Omental fat pad (tissue), 3 donors: ENCODE measurements at regions not wholly inside any gene's neighbourhood (a gene's known extent, or its start where the extent isn't known, plus 50 kb on each side); places are given as distances from the start of the nearest gene placed in this dataset.

Experiments
- ATAC-seq: fragments of 150-250 bp; one replicate; pipeline ENCODE4 v1.9.1; 2016; ENCODE audit warnings: mild to moderate bottlenecking, moderate library complexity; ENCODE audit not compliant: low FRiP score
- DNase-seq: peaks from one replicate; pipeline ENCODE4 v3.0.0-alpha.2; 2019; ENCODE audit warnings: low spot score
- CTCF ChIP-seq, 3 donors: fragments of 450-650 bp; IDR thresholded peaks; one replicate each; pipeline ENCODE4 v1.5.1; 2016 to 2017; ENCODE audit warnings: antibody characterized with exemption in 3 of 3, mild to moderate bottlenecking in 3 of 3, moderate library complexity in 2 of 3

DNA sequence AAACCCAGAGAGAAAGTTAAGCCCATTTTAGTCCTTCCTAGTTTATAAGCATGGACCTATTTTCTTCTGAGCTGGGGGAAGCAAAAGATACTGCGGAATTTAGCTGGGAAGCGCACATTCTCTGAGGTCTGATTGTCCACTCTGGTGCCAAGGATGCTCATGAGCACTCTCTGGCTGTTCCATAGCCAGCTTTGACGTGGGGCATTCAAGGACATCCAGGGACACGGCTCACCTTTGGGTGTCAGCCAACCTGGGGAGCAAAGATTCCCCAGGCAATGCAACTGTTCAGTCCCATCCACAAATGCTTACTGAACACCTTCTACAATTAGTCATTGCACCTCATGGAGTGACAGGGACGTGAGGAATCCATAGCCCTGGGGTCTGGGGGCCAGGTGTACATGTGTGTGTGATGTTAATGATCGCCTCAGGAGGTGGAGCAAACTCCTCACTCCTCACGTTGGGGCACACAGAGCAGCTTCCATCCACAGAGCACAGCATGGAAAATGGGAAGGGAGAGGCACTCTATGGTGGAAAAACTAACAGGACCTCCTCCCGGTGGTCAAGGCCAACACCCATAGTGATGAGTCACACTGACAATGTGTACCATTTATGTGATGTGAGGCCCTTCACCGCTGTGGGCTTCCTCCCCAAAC, 67.5 kb upstream of the IGFBP3 start:
- no peak for TF ChIP-seq CTCF (IDR thresholded peaks at IDR 0.05)
- DNase-seq, result no peak
- ATAC-seq, result no peak

- ATAC-seq, result no peak
- no peak for TF ChIP-seq CTCF (IDR thresholded peaks at IDR 0.05)
- no peak for DNase-seq
Observed at GRCh38 chr7:45987521-45988290, 66.6 kb upstream of the IGFBP3 start.

GRCh38 chr7:45986355-45987298, 65.6 kb upstream of the IGFBP3 start:
- TF ChIP-seq CTCF (IDR thresholded peaks at IDR 0.05), result no peak
- DNase-seq (no peak), ATAC-seq (no peak)

- no peak for TF ChIP-seq CTCF (IDR thresholded peaks at IDR 0.05)
- no peak for DNase-seq
Observed at GRCh38 chr7:45985902-45986301, 64.8 kb upstream of the IGFBP3 start.

GRCh38 chr7:45984386-45985295, 63.6 kb upstream of the IGFBP3 start:
- TF ChIP-seq CTCF (IDR thresholded peaks at IDR 0.05), result no peak
- DNase-seq, result no peak
- ATAC-seq, result no peak

More at GRCh38 chr7:45985902-45986301, 64.8 kb upstream of the IGFBP3 start:
- no peak for ATAC-seq

GRCh38 chr7:45983720-45984255, 62.7 kb upstream of the IGFBP3 start:
- no peak for ATAC-seq
- no peak for DNase-seq
- no peak for TF ChIP-seq CTCF (IDR thresholded peaks at IDR 0.05)
